ENCODE measurements at regions not wholly inside any gene's neighbourhood (a gene's known extent, or its start where the extent isn't known, plus 50 kb on each side); places are given as distances from the start of the nearest gene placed in this dataset.

DNA sequence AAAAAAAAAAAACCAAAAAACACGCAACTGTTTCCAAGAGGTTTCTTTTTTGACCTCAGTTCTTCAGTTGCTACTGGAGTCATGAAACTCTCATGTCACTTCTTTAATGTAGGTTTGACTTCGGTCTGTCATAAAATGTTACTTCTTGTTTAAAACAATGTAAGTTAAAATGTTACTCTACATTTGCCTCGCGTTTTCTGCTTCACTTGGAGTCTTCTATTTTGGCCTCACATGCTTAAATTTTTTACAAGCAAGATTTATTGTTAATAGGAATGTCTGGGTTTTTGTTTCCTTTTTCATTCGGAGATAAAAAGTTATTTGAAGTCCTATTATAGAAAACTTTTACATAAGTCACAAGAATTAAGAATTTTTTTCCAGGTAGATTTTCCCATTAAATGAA, 880.2 kb downstream of the LTN1 start:
- no peak overlapping the region for H3K4me3 ChIP-seq
- H3K4me1 ChIP-seq = no peaks in the 10 kb centered on the region
- no peaks in the 10 kb centered on the region for H3K9me3 ChIP-seq
- H3K27ac ChIP-seq = peak overlapping the region; percentile 39
- no peak for DNase-seq (ENCODE audit: extremely low spot score in 2 of 2)
- intact Hi-C loops (cut with DNase I) = no loop called here
- no peak for TF ChIP-seq POLR2A (IDR thresholded peaks at IDR 0.05)
- no peaks in the 10 kb centered on the region for H3K27me3 ChIP-seq
- H3K36me3 ChIP-seq = no peaks in the 10 kb centered on the region

DNA sequence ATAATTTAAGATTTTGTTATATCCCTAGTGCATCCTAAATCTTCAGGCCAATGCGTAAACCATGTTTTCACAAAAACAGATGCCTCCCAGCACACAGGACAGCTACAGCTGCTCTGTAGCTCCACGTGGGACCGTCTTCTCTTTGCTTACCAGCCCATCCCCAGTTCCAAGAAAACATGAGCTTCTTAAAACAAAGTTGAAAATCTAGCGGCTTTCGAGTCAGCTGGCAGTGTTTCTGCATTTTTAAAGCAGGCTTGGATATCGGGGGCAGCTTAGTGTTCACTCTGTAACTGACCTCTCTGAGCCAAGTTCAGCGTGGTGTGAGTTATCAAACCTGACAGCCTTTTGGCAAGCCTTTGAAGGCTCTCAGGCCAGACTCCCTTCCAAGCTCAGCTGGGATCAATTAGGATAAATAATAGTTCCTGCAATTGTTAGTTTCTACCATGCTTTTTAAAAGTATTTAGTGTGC, 881.5 kb downstream of the LTN1 start:
- Histone ChIP-seq H3K36me3 (no peaks in the 10 kb centered on the region), H3K27ac (peak overlapping the region; percentile 39), H3K4me1 (no peaks in the 10 kb centered on the region), H3K4me3 (no peak overlapping the region), H3K9me3 (no peaks in the 10 kb centered on the region), H3K27me3 (no peaks in the 10 kb centered on the region)
- intact Hi-C loops (cut with DNase I) = no loop called here
- DNase-seq (ENCODE audit: extremely low spot score in 2 of 2) = no peak
- TF ChIP-seq POLR2A (IDR thresholded peaks at IDR 0.05) = no peak
- peak in 1 of 2 donors; percentile 56 for TF ChIP-seq POLR2AphosphoS5 (IDR thresholded peaks at IDR 0.05; ENCODE audit: insufficient read depth in 1 of 2, low read depth in 1 of 2)
- no peak for TF ChIP-seq CTCF (IDR thresholded peaks at IDR 0.05)

DNA sequence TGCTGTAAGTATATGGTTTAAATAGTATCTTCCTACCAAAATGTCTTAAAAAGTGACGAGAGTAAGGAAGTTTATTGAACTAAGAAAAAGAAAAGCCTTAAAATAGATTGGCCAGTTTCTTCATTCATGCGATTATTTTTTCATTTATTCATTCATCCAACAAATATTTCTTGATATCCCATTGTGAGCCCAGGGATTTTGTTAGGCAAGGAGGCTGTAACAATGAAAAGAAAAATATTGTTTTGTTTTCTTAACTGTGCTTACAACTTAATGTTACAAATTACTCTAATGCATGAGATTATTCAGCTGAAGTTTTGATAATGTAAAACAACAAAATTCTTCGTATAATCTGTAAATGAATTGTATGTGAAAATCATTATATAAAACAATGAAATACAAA, 882.0 kb downstream of the LTN1 start:
- H3K27me3 ChIP-seq = no peaks in the 10 kb centered on the region
- peak overlapping the region; percentile 37 for H3K27ac ChIP-seq
- no peaks in the 10 kb centered on the region for H3K4me1 ChIP-seq
- intact Hi-C loops (cut with DNase I) = no loop called here
- no peak for TF ChIP-seq POLR2A (IDR thresholded peaks at IDR 0.05)
- TF ChIP-seq CTCF (IDR thresholded peaks at IDR 0.05) = no peak
- no peaks in the 10 kb centered on the region for H3K9me3 ChIP-seq
- no peak overlapping the region for H3K4me3 ChIP-seq
- no peaks in the 10 kb centered on the region for H3K36me3 ChIP-seq
- DNase-seq (ENCODE audit: extremely low spot score in 2 of 2) = no peak

- Histone ChIP-seq H3K4me3 (no peak overlapping the region), H3K36me3 (no peaks in the 10 kb centered on the region), H3K9me3 (no peaks in the 10 kb centered on the region), H3K27ac (peak overlapping the region; percentile 37), H3K4me1 (no peaks in the 10 kb centered on the region), H3K27me3 (no peaks in the 10 kb centered on the region)
- intact Hi-C loops (cut with DNase I) = no loop called here
- TF ChIP-seq POLR2A (IDR thresholded peaks at IDR 0.05) (no peak), POLR2AphosphoS5 (IDR thresholded peaks at IDR 0.05; ENCODE audit: insufficient read depth in 1 of 2, low read depth in 1 of 2) (no peak), CTCF (IDR thresholded peaks at IDR 0.05) (no peak)
- DNase-seq (ENCODE audit: extremely low spot score in 2 of 2) = no peak
Measured at GRCh38 chr21:28110074-28110473, 882.6 kb downstream of the LTN1 start.

DNA sequence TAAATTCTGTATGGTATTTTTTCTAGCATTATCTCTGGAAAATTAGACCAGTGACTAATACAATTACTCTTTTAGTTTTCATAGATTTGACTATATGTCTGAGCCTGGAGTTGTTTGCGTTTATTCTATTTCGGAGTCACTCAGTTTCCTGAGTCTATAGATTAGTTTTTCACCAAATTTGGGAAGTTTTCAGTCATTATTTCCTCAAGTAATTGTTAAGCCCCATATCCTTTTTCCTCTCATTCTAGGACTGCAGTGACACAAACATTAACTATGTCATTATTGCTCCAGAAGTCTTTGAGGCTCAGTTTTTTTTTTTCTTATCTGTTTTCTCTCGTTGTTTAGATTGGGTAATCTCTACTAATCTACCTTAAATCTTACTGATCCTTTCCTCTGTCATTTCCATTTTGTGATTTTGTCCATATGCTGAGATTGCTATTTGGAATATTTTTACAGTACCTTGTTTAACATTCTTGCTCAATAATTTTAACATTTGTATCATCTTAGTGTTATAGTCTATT, 886.2 kb downstream of the LTN1 start:
- no peak overlapping the region for H3K27ac ChIP-seq
- intact Hi-C loops (cut with DNase I) = no loop called here
- no peaks in the 10 kb centered on the region for H3K4me1 ChIP-seq
- H3K36me3 ChIP-seq = no peaks in the 10 kb centered on the region
- no peaks in the 10 kb centered on the region for H3K9me3 ChIP-seq
- H3K4me3 ChIP-seq = no peak overlapping the region
- DNase-seq (ENCODE audit: extremely low spot score in 2 of 2) = no peak
- TF ChIP-seq POLR2AphosphoS5 (IDR thresholded peaks at IDR 0.05; ENCODE audit: insufficient read depth in 1 of 2, low read depth in 1 of 2) = no peak
- no peak for TF ChIP-seq CTCF (IDR thresholded peaks at IDR 0.05)
- H3K27me3 ChIP-seq = no peaks in the 10 kb centered on the region

DNA sequence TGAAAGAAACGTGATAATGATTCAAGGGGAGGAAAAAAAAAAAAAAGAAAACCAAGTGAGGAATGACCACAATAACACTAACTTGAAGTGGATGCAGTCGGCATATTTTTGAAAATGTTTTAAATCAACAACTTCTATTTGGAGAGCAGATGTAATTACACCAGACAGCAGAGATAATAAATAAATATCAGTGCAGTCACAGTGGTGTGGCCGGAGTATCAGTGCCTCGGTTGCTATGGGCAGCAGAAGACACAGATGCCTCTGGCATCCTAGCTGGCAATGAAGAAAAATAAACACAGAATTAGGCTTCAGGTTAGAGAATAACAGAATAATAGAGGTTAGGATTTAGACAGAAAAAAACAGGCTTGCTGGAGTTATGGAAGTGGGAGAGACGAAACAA, 888.3 kb downstream of the LTN1 start:
- H3K9me3 ChIP-seq = no peaks in the 10 kb centered on the region
- H3K27ac ChIP-seq = no peak overlapping the region
- DNase-seq (ENCODE audit: extremely low spot score in 2 of 2) = no peak
- H3K27me3 ChIP-seq = no peaks in the 10 kb centered on the region
- TF ChIP-seq POLR2A (IDR thresholded peaks at IDR 0.05) (no peak), CTCF (IDR thresholded peaks at IDR 0.05) (no peak), POLR2AphosphoS5 (IDR thresholded peaks at IDR 0.05; ENCODE audit: insufficient read depth in 1 of 2, low read depth in 1 of 2) (no peak)
- no peaks in the 10 kb centered on the region for H3K4me1 ChIP-seq
- no peaks in the 10 kb centered on the region for H3K36me3 ChIP-seq
- H3K4me3 ChIP-seq = no peak overlapping the region
- intact Hi-C loops (cut with DNase I) = no loop called here

Measured in vagina (tissue), 2 donors.